ENCODE measurements at regions not wholly inside any gene's neighbourhood (a gene's known extent, or its start where the extent isn't known, plus 50 kb on each side); places are given as distances from the start of the nearest gene placed in this dataset.

DNA sequence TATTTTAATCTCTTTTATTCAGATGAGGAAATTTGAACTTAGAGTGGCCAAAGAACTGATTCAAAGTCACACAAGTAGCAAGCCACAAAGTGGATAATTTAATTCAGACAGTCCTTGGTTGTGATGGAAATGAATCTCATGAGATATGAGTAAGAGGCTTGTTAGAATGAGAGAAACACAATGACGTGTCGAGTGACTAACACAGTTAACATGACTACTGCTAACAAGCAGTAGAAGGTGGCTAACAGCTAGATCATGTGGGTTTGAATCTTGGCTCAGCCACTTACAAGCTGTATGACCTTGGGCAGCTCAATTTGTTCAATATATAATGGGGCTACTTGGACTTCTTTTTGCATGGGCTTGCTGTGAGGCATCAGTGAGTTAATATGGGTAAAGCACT is 104.5 kb upstream of the LMO4 start:
- DNase-seq (ENCODE audit: low read depth): peak; percentile 97

- DNase-seq (ENCODE audit: low read depth): no peak
These were observed 103.5 kb upstream of the LMO4 start for GRCh38 chr1:87225171-87225570.

- DNase-seq (ENCODE audit: low read depth): peak; percentile 96
These were observed 102.3 kb upstream of the LMO4 start for GRCh38 chr1:87226341-87226760.

DNA sequence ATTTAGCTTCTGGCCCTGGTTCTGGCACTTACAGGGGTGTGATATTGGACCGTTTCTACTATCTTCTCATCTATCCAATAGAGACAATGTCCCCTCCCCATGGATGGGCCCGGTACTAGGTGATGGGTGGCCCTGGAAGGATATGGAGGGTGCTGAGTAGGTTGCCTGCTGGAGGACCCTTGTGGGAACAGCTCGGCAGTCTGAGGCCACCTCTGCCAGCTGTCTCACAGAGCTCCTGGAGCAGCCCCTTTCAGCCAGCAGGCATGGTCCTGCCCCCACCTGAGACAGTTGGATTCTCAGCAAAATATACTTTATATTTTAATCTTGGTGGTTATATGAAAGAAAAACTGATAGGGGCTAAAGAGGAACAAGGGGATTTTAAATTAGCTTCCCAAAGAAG is 101.0 kb upstream of the LMO4 start:
- DNase-seq (ENCODE audit: low read depth): no peak

GRCh38 chr1:87230501-87230900 is 98.2 kb upstream of the LMO4 start:
- no peak for DNase-seq (ENCODE audit: low read depth)

- DNase-seq (ENCODE audit: low read depth): no peak
These were observed 96.8 kb upstream of the LMO4 start for GRCh38 chr1:87231703-87232367.

- DNase-seq (ENCODE audit: low read depth): no peak
These were observed 92.1 kb upstream of the LMO4 start for GRCh38 chr1:87236585-87236984.

- no peak for DNase-seq (ENCODE audit: low read depth)
These were observed 88.6 kb upstream of the LMO4 start for GRCh38 chr1:87239997-87240605.

DNA sequence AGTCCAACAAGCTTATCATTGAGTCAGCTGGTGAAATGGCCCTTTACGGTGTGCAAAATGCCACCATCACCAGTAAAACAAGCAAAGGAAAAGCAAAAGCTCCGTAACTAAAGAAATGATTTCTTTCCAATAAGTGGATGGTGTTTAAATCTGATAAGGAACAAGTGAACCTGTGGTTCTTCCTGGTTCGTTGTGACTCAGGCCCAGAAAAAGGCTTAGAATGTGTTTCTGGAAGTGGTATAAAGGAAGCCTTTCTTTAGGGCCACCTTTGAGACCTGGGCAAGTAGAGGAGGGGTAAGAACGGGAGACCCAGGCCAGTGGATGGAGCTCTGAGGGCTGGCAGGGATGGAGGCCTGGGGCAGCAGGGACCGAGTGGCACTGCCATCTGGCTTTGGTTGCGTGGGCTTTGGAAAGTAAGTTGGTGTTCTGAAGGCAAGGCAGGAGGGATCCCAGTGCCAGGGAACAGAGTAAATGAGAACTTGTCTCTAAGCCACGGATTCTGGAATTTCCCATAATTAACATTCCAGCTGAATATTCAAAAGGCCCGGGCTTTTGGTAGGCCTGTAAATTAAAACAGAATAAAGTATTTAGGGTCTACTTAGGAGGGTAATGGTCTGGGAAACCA is 87.9 kb upstream of the LMO4 start:
- DNase-seq (ENCODE audit: low read depth): no peak

DNA sequence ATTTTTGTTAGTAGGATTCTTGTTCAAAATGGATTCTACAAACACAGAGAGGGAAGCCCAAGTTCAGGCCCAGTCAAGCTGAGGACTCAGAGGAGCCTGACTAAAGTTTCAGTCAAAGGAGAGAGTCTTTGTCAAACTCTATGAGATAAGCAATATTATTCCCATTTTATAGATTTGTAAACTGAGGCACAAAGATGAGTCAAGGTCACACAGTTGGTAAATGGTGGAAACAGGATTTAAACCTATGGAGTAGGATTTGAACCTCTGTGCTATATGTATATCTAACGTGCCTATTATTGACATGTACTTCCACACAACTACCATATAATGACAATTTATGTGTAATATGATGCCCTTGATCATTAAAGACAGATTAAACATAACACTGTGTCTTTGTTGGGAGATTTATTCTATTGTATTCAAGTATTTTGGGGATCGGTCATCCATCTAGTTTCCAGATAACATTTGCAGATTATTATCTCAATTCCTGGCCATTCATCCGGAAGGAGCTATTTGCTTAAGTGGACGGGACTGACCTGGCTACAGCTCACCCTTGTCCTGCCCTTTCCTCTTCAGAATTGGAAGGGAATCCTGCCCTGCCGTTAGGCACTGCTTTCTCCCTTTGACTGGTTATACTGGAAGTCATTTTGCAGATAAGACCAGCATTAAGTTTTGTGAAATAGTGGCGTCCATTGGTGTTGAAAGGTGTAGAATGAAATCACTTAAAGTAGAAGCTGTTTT is 86.1 kb upstream of the LMO4 start:
- DNase-seq (ENCODE audit: low read depth): no peak

DNA sequence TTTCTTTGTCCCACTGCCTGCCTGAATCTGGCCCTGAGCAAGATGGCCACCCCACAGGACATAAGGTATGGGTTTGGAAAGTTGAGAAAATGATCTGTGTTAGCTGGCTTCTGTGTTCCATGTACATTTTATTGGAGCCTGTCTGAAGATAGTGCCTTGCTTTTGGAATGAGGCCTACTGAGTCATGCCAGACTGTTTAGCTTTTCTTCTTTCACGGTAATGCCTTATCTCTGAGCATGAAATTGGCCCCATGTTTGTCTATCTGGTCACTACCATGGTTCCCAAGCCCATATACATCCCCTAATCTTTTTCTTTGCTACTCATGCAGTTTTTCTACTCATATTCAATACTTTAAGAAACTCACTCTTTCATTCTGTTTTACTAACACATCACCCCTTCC is 85.1 kb upstream of the LMO4 start:
- DNase-seq (ENCODE audit: low read depth): no peak

GRCh38 chr1:87246436-87246835 is 82.2 kb upstream of the LMO4 start:
- DNase-seq (ENCODE audit: low read depth): no peak

DNA sequence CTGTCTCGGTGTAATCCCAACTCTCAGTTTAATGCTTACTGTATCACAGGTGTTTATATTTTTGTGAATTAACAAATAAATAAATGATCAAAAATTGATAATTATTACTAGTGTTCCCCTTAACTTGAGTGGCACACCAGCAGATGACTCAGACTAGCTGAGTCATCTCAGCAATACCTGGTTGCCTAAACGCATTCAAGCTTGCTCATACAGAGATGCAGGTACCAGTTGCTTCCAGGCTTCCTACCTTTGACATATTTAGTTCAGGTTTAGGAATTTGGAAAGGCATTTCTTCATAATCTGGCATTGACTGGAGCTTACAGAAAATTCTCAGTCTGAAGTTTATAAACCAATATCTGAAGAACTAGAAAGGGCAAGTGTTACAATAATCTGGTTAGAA is 78.9 kb upstream of the LMO4 start:
- no peak for DNase-seq (ENCODE audit: low read depth)

GRCh38 chr1:87250336-87250735 is 78.3 kb upstream of the LMO4 start:
- DNase-seq (ENCODE audit: low read depth): no peak

DNA sequence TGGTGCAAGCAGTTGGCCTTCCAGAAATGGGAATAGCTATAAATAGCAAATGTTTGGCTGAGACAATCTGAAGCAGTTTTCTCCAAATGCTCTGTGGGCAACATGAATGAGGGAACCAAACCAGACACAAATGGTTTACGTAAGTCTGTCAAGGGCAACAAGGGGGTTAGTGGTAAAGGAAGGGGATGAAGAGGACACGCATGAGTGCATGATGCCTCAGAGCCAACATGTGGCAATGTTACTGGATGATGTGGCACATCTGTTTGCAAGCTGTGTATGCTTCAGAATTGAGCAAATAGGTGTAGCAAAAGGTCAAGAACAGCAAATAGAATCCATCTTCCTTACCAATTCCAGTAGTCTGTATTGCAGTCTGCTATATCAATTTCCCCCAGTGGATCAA is 76.3 kb upstream of the LMO4 start:
- peak; percentile 61 for DNase-seq (ENCODE audit: low read depth)

GRCh38 chr1:87262688-87263087 is 66.0 kb upstream of the LMO4 start:
- no peak for DNase-seq (ENCODE audit: low read depth)

GRCh38 chr1:87263281-87263680 is 65.4 kb upstream of the LMO4 start:
- no peak for DNase-seq (ENCODE audit: low read depth)

DNA sequence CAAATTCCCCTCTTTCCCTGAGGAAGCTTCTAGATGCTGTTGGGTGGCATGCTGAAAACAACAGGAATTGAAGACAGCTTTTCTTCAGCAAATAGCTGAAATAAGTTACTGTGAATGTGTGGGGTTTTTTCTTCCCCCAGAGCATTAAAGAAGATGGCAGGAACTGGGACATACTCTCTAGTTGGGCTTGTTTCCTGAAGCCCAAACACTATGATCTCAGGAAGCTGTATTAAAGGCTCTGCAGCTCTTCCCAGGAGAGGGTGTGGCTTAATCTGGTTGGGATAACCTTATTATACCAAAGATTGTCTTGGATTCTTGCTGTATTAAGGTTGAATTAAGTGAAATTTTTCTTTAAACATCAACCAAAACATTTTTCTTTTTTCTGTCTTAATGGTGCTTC is 64.9 kb upstream of the LMO4 start:
- DNase-seq (ENCODE audit: low read depth): no peak

DNA sequence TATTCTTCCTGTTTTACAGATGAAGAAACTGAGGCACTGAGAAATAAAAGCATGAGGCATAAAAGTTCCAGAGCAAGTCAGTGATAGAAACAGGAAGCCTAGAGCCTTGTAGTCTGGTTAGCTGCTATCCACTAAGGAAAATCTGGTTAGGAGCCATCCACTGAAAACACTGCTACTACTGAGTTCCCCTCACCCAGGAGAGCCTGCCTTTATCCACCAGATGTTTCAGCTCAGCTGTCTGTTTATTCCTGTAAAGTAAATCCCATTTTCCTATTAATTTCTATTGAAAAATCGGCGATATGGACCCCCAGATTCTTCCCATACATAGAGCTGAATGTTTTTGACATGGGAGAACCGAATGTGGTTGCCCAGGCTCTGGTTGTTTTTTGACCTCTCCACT is 63.7 kb upstream of the LMO4 start:
- DNase-seq (ENCODE audit: low read depth): no peak

DNA sequence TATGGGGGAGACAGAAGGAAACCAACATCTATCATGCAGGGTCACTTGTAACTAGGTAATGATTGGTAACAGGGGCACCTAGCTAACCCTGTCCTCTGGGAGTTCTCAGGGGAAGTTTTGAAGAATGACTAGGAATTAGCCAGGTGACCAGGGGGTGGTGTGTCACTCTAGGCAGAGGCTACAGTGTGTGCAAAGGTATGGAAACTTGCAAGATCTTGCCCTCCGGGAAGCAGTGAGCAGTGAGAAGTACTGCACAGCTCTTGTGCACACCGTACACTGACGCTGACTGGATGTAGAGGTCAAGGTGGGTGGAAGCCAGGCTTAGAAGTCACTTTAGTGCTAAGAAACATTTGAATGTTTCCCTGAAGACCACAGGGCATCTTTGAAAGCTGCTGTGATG is 62.9 kb upstream of the LMO4 start:
- no peak for DNase-seq (ENCODE audit: low read depth)

- DNase-seq (ENCODE audit: low read depth): no peak
These were observed 60.6 kb upstream of the LMO4 start for GRCh38 chr1:87268111-87268510.

GRCh38 chr1:87269921-87270320 is 58.8 kb upstream of the LMO4 start:
- no peak for DNase-seq (ENCODE audit: low read depth)

DNA sequence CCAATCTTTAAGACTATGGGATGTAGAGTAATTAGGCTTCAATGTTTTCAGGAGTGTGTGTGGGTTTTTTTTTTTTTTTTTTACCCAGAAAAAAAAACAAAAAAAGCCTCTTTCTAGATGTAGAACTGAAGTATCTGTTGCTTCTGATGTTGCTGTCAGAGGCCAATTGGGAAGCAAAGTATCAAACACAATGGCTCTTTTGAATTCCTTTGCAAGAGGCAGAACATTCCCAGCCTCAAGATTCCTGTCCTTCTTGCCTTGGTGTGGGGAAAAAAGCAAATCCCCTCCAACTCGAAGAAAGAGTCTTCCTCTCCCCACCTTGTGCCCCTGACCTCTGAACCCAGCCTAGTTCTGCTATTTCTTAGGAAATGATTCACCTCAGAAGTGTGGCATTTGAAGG is 55.4 kb upstream of the LMO4 start:
- DNase-seq (ENCODE audit: low read depth): no peak

Measured in GM04503 (cell line).